ENCODE measurements at regions not wholly inside any gene's neighbourhood (a gene's known extent, or its start where the extent isn't known, plus 50 kb on each side); places are given as distances from the start of the nearest gene placed in this dataset.

GRCh38 chr9:17031546-17031945, 103.3 kb upstream of the CNTLN start:
- DNase-seq: no peak
- H3K27ac ChIP-seq (ENCODE audit: low read depth in 1 of 2, low read length in 2 of 2): no peak overlapping the region
- H3K4me3 Mint-ChIP-seq: no peak overlapping the region
- no peaks in the 10 kb centered on the region for H3K4me1 Mint-ChIP-seq
- H3K36me3 Mint-ChIP-seq: no peaks in the 10 kb centered on the region
- no peaks in the 10 kb centered on the region for H4K20me1 ChIP-seq (ENCODE audit: insufficient read depth, low read length)
- no peaks in the 10 kb centered on the region for H3K79me2 ChIP-seq (ENCODE audit: insufficient read depth, low read length)
- peaks cover 0 to 14% (median 4%) of the 10 kb centered on the region in 7 donors for H3K9me3 Mint-ChIP-seq
- no peak overlapping the region for H3K4me2 ChIP-seq (replicated peaks; ENCODE audit: extremely low read depth, low read length, poor library complexity, severe bottlenecking)
- no peak overlapping the region for H3K4me3 ChIP-seq (replicated peaks in 1 of 3; ENCODE audit: low read depth in 2 of 3, low read length in 3 of 3)
- no peak overlapping the region for H2AFZ ChIP-seq (ENCODE audit: insufficient read depth, low read depth, low read length, poor library complexity, severe bottlenecking)
- no peak for TF ChIP-seq CTCF (IDR thresholded peaks at IDR 0.05)
- no peak overlapping the region for H3K27ac Mint-ChIP-seq
- WGBS (ENCODE audit: insufficient coverage): no CpG with 5 or more reads among the region's 3 CpGs
- peaks cover 0 to 3% (median 2%) of the 10 kb centered on the region in 3 donors for H3K27me3 Mint-ChIP-seq (ENCODE audit: low read depth in 3 of 3)
- no peaks in the 10 kb centered on the region for H3K9me3 ChIP-seq (replicated peaks in 1 of 2; ENCODE audit: control insufficient read depth in 1 of 2, insufficient read depth in 1 of 2, low read length in 2 of 2)
- H3K9ac ChIP-seq (ENCODE audit: insufficient read depth, low read length, poor library complexity, severe bottlenecking): no peak overlapping the region
- no peaks in the 10 kb centered on the region for H3K27me3 ChIP-seq (ENCODE audit: control insufficient read depth in 2 of 2, insufficient read depth in 2 of 2, low read length in 2 of 2)
- intact Hi-C loops (cut with micrococcal nuclease): no loop called here
- H3K36me3 ChIP-seq (replicated peaks in 1 of 2; ENCODE audit: control insufficient read depth in 1 of 2, insufficient read depth in 2 of 2, low read length in 2 of 2): no peaks in the 10 kb centered on the region
- no peaks in the 10 kb centered on the region for H3K4me1 ChIP-seq (ENCODE audit: control insufficient read depth in 1 of 2, insufficient read depth in 2 of 2, low read length in 2 of 2)

GRCh38 chr9:17025281-17025680, 109.6 kb upstream of the CNTLN start:
- Histone ChIP-seq H3K9ac (ENCODE audit: insufficient read depth, low read length, poor library complexity, severe bottlenecking) (no peak overlapping the region), H2AFZ (ENCODE audit: insufficient read depth, low read depth, low read length, poor library complexity, severe bottlenecking) (no peak overlapping the region), H3K36me3 (replicated peaks in 1 of 2; ENCODE audit: control insufficient read depth in 1 of 2, insufficient read depth in 2 of 2, low read length in 2 of 2) (no peaks in the 10 kb centered on the region), H3K4me2 (replicated peaks; ENCODE audit: extremely low read depth, low read length, poor library complexity, severe bottlenecking) (no peak overlapping the region), H3K79me2 (ENCODE audit: insufficient read depth, low read length) (no peaks in the 10 kb centered on the region), H3K27ac (ENCODE audit: low read depth in 1 of 2, low read length in 2 of 2) (no peak overlapping the region), H3K4me3 (replicated peaks in 1 of 3; ENCODE audit: low read depth in 2 of 3, low read length in 3 of 3) (no peak overlapping the region), H4K20me1 (ENCODE audit: insufficient read depth, low read length) (no peaks in the 10 kb centered on the region), H3K4me1 (ENCODE audit: control insufficient read depth in 1 of 2, insufficient read depth in 2 of 2, low read length in 2 of 2) (no peaks in the 10 kb centered on the region), H3K27me3 (ENCODE audit: control insufficient read depth in 2 of 2, insufficient read depth in 2 of 2, low read length in 2 of 2) (no peaks in the 10 kb centered on the region), H3K9me3 (replicated peaks in 1 of 2; ENCODE audit: control insufficient read depth in 1 of 2, insufficient read depth in 1 of 2, low read length in 2 of 2) (peaks cover 0 to 11% of the 10 kb centered on the region in 2 donors)
- Mint-ChIP-seq H3K4me1 (no peaks in the 10 kb centered on the region), H3K4me3 (no peak overlapping the region), H3K27ac (no peak overlapping the region), H3K9me3 (peaks cover 0 to 14% (median 8%) of the 10 kb centered on the region in 7 donors), H3K27me3 (ENCODE audit: low read depth in 3 of 3) (peaks cover 0 to 4% (median 3%) of the 10 kb centered on the region in 3 donors), H3K36me3 (no peaks in the 10 kb centered on the region)
- no peak for TF ChIP-seq CTCF (IDR thresholded peaks at IDR 0.05)
- no peak for DNase-seq
- intact Hi-C loops (cut with micrococcal nuclease): no loop called here

Data from CD14-positive monocyte (primary cell).